ENCODE measurements at regions not wholly inside any gene's neighbourhood (a gene's known extent, or its start where the extent isn't known, plus 50 kb on each side); places are given as distances from the start of the nearest gene placed in this dataset.
A peak's percentile ranks its signal among the peaks of the same experiment; 100 is the strongest.

- H3K9me3 ChIP-seq, result no peaks in the 10 kb centered on the region
- 80 to 84% (median 81%) methylated on average over 21 to 24 of the region's 24 CpGs for WGBS, 5 donors
- peaks cover 0 to 4% (median 0%) of the 10 kb centered on the region in 7 donors for H3K27me3 ChIP-seq (replicated peaks in 1 of 7)
- no peaks in the 10 kb centered on the region for H3K36me3 ChIP-seq
- TF ChIP-seq POLR2A (IDR thresholded peaks at IDR 0.05) (no peak), CTCF (IDR thresholded peaks at IDR 0.05 in 8 of 11, conservative IDR thresholded peaks at IDR 0.05 in 3 of 11) (no peak), POLR2AphosphoS5 (IDR thresholded peaks at IDR 0.05) (peak in 2 of 3 donors; percentile 19 to 60)
- H3K4me3 ChIP-seq, result no peak overlapping the region
- H3K4me1 ChIP-seq, result peaks cover 0 to 78% (median 15%) of the 10 kb centered on the region in 6 donors
- peak overlapping the region in 6 of 8 donors; percentile 2 to 91 (median 82) for H3K27ac ChIP-seq
- intact Hi-C loops (cut with DNase I; ENCODE audit: low total_unique reads), result no loop called here
- DNase-seq, result no peak
These were observed 151.9 kb upstream of the ALKAL2 start for GRCh38 chr2:439556-440402.

- no peak overlapping the region for H3K4me3 ChIP-seq
- peak overlapping the region in 5 of 8 donors; percentile 79 to 91 (median 85) for H3K27ac ChIP-seq
- intact Hi-C loops (cut with DNase I; ENCODE audit: low total_unique reads), result no loop called here
- H3K27me3 ChIP-seq (replicated peaks in 1 of 7), result peaks cover 0 to 4% (median 0%) of the 10 kb centered on the region in 7 donors
- H3K4me1 ChIP-seq, result peaks cover 0 to 75% (median 15%) of the 10 kb centered on the region in 6 donors
- 88 to 91% (median 90%) methylated on average over 17 of the region's 17 CpGs for WGBS, 5 donors
- TF ChIP-seq CTCF (IDR thresholded peaks at IDR 0.05 in 8 of 11, conservative IDR thresholded peaks at IDR 0.05 in 3 of 11) (no peak), POLR2A (IDR thresholded peaks at IDR 0.05) (no peak), POLR2AphosphoS5 (IDR thresholded peaks at IDR 0.05) (no peak)
- no peak for DNase-seq
- H3K9me3 ChIP-seq, result no peaks in the 10 kb centered on the region
- H3K36me3 ChIP-seq, result no peaks in the 10 kb centered on the region
These were observed 151.2 kb upstream of the ALKAL2 start for GRCh38 chr2:439077-439476.

GRCh38 chr2:437756-438393 is 150.0 kb upstream of the ALKAL2 start:
- H3K27me3 ChIP-seq (replicated peaks in 1 of 7), result peaks cover 0 to 4% (median 0%) of the 10 kb centered on the region in 7 donors
- TF ChIP-seq POLR2A (IDR thresholded peaks at IDR 0.05) (no peak), POLR2AphosphoS5 (IDR thresholded peaks at IDR 0.05) (peak in 2 of 3 donors; percentile 71 to 73), CTCF (IDR thresholded peaks at IDR 0.05 in 8 of 11, conservative IDR thresholded peaks at IDR 0.05 in 3 of 11) (no peak)
- H3K4me1 ChIP-seq, result peaks cover 0 to 63% (median 15%) of the 10 kb centered on the region in 6 donors

GRCh38 chr2:437180-437579 is 149.3 kb upstream of the ALKAL2 start:
- TF ChIP-seq POLR2AphosphoS5 (IDR thresholded peaks at IDR 0.05) (no peak), CTCF (IDR thresholded peaks at IDR 0.05 in 8 of 11, conservative IDR thresholded peaks at IDR 0.05 in 3 of 11) (peak in 1 of 11 experiments; percentile 4), POLR2A (IDR thresholded peaks at IDR 0.05) (no peak)
- intact Hi-C loops (cut with DNase I; ENCODE audit: low total_unique reads), result no loop called here
- no peak for DNase-seq
- 68 to 77% (median 76%) methylated on average over 5 of the region's 5 CpGs for WGBS, 5 donors
- H3K36me3 ChIP-seq, result no peaks in the 10 kb centered on the region
- H3K4me1 ChIP-seq, result peaks cover 0 to 63% (median 15%) of the 10 kb centered on the region in 6 donors
- H3K4me3 ChIP-seq, result peak overlapping the region in 1 of 8 donors; percentile 57
- H3K27me3 ChIP-seq (replicated peaks in 1 of 7), result peaks cover 0 to 4% (median 0%) of the 10 kb centered on the region in 7 donors
- H3K9me3 ChIP-seq, result no peaks in the 10 kb centered on the region
- peak overlapping the region in 5 of 8 donors; percentile 79 to 91 (median 85) for H3K27ac ChIP-seq

More at GRCh38 chr2:437756-438393, 150.0 kb upstream of the ALKAL2 start:
- Histone ChIP-seq H3K27ac (peak overlapping the region in 7 of 8 donors; percentile 33 to 91 (median 80)), H3K36me3 (no peaks in the 10 kb centered on the region), H3K9me3 (no peaks in the 10 kb centered on the region), H3K4me3 (peak overlapping the region in 4 of 8 donors; percentile 5 to 57 (median 10))
- DNase-seq, result peak; percentile 92
- WGBS, 5 donors, result 14 to 26% (median 16%) methylated on average over 15 of the region's 15 CpGs
- intact Hi-C loops (cut with DNase I; ENCODE audit: low total_unique reads), result no loop called here

All from spleen (tissue), 11 donors.